Thymus (tissue), 11 donors: ENCODE measurements at regions not wholly inside any gene's neighbourhood (a gene's known extent, or its start where the extent isn't known, plus 50 kb on each side); places are given as distances from the start of the nearest gene placed in this dataset.

ENCODE experiments used
- DNase-seq, 9 donors: peaks; one replicate each; pipeline ENCODE4 v3.0.0-alpha.2; 2013; ENCODE audit warnings: low spot score in 9 of 9, low read depth in 6 of 9, missing footprints in 1 of 9
- H3K27ac ChIP-seq, 2 donors: one replicate each; pipeline ENCODE4 v1.5.1; 2013; ENCODE audit warnings: control low read depth in 1 of 2, low read depth in 1 of 2, low read length in 1 of 2, mild to moderate bottlenecking in 1 of 2, moderate library complexity in 1 of 2
- H3K27me3 ChIP-seq, 2 donors: one replicate each; pipeline ENCODE4 v1.5.1; 2013; ENCODE audit warnings: low read length in 1 of 2; ENCODE audit not compliant: control insufficient read depth in 2 of 2, insufficient read depth in 1 of 2
- H3K36me3 ChIP-seq, 2 donors: one replicate each; pipeline ENCODE4 v1.5.1; 2013; ENCODE audit warnings: low read length in 1 of 2, mild to moderate bottlenecking in 1 of 2, moderate library complexity in 1 of 2; ENCODE audit not compliant: control insufficient read depth in 2 of 2, insufficient read depth in 2 of 2
- H3K4me1 ChIP-seq, 2 donors: one replicate each; pipeline ENCODE4 v1.5.1; 2013; ENCODE audit warnings: low read length in 2 of 2; ENCODE audit not compliant: control insufficient read depth in 2 of 2, insufficient read depth in 2 of 2
- H3K4me3 ChIP-seq, 2 donors: one replicate each; pipeline ENCODE4 v1.5.1; 2013; ENCODE audit warnings: low read length in 2 of 2, control low read depth in 1 of 2, mild to moderate bottlenecking in 1 of 2
- H3K9me3 ChIP-seq, 2 donors: one replicate each; pipeline ENCODE4 v1.5.1; 2013; ENCODE audit warnings: low read length in 1 of 2, mild to moderate bottlenecking in 1 of 2; ENCODE audit not compliant: control insufficient read depth in 2 of 2, insufficient read depth in 1 of 2
- WGBS: extraction: QIAGEN DNeasy Blood & Tissue Kit; methylation state at CpG from one replicate; pipeline ENCODE4 v1.1.7; 2013; 5-methylcytosine and 5-hydroxymethylcytosine counted together
- donor health status: healthy.

- Histone ChIP-seq H3K4me1 (no peaks in the 10 kb centered on the region), H3K4me3 (no peak overlapping the region), H3K27ac (no peak overlapping the region), H3K9me3 (no peaks in the 10 kb centered on the region), H3K27me3 (no peaks in the 10 kb centered on the region), H3K36me3 (no peaks in the 10 kb centered on the region)
- 95% methylated on average over 1 of the region's 1 CpG for WGBS
- DNase-seq: no peak
Observed at GRCh38 chr15:60222404-60222803, 175.4 kb downstream of the ANXA2 start.

- H3K36me3 ChIP-seq: no peaks in the 10 kb centered on the region
- no peak for DNase-seq
- H3K4me3 ChIP-seq: no peak overlapping the region
- no peak overlapping the region for H3K27ac ChIP-seq
- H3K27me3 ChIP-seq: no peaks in the 10 kb centered on the region
- no peaks in the 10 kb centered on the region for H3K9me3 ChIP-seq
- no peaks in the 10 kb centered on the region for H3K4me1 ChIP-seq
- WGBS: 95% methylated on average over 7 of the region's 7 CpGs
Observed at GRCh38 chr15:60223176-60223575, 174.6 kb downstream of the ANXA2 start.

- no peaks in the 10 kb centered on the region for H3K27me3 ChIP-seq
- no peaks in the 10 kb centered on the region for H3K4me1 ChIP-seq
- no peak for DNase-seq
- no peaks in the 10 kb centered on the region for H3K36me3 ChIP-seq
- no peak overlapping the region for H3K4me3 ChIP-seq
- H3K9me3 ChIP-seq: no peaks in the 10 kb centered on the region
- WGBS: 92% methylated on average over 7 of the region's 7 CpGs
- H3K27ac ChIP-seq: no peak overlapping the region
Observed at GRCh38 chr15:60226924-60227323, 170.9 kb downstream of the ANXA2 start.

DNA sequence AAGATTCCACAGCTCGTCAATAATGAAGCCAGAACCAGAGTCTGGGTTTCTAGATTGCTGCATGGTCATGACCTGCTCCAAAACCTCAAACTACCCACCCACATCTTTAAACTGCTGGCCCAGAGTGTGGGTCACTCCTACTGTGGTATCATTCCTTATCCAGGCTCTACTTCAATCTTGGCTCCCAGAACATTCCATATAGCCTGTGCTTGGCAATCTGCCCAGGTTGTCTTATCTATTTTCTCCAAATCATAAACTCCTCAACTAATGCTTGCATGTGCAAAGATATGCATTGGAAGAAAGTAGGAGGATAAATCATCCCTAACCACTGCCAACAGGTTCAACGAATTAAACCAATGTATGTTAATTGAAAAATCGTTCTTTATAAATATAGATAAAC is 169.7 kb downstream of the ANXA2 start:
- Histone ChIP-seq H3K36me3 (no peaks in the 10 kb centered on the region), H3K27ac (no peak overlapping the region), H3K4me1 (no peaks in the 10 kb centered on the region), H3K27me3 (no peaks in the 10 kb centered on the region), H3K9me3 (no peaks in the 10 kb centered on the region), H3K4me3 (no peak overlapping the region)
- WGBS: 95% methylated on average over 3 of the region's 3 CpGs
- no peak for DNase-seq

DNA sequence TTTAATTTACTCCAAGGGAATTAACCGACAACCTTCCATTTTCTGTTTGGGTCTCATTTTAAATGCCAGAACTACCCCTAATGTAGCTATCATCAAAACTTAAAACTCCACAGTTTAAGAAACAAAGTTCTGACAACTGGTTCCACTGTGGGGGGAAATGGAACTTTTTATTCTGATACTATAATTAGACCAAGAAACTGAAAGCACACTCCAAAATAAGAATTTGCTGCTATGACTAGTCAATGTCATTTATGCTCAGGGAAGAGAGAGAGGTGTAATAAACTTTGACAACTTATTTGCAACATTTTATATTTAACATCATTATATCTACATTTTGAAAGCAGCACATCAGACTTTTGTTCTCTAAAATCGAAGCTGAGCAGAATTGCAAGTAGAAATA is 169.2 kb downstream of the ANXA2 start:
- H3K4me1 ChIP-seq: no peaks in the 10 kb centered on the region
- 88% methylated on average over 2 of the region's 2 CpGs for WGBS
- H3K27ac ChIP-seq: no peak overlapping the region
- H3K9me3 ChIP-seq: no peaks in the 10 kb centered on the region
- no peak overlapping the region for H3K4me3 ChIP-seq
- no peaks in the 10 kb centered on the region for H3K27me3 ChIP-seq
- H3K36me3 ChIP-seq: no peaks in the 10 kb centered on the region
- no peak for DNase-seq

DNA sequence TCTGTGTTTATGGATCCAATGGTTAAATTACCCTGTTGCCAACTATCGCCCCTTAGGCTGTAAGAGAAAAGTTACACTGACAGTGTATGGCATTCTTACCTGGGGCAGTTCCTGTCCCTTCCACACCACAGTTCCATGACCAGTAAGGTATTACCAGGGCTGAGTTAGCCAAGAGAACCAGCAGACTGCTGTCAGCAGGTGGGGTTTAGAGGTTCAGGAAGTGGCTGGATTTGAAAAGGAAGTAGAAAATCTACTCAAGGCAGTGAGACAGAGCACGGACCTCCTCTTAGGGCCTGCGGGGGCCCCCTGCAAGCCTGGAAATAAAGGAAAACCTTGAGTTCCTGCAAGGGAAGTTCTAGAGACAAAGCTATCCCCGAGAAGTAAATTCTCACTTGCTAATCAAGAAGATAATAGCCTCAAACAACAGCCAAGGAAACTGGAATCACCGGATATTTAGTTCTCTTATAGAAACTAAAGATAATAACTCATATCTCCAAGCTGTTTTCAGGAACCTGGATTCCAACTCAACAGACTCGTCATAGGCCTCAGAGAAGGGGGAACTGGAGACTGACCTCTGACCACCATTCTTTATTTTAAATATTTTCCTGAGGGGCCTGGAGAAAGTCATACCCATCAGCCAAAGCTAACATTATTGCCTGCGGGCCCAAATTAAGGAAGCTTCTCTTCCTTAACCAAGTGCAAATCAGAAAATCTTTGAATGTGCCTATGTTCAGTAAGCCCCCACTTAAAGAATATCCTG is 161.7 kb downstream of the ANXA2 start:
- H3K4me3 ChIP-seq: no peak overlapping the region
- no peak overlapping the region for H3K27ac ChIP-seq
- DNase-seq: no peak
- WGBS: 54% methylated on average over 7 of the region's 7 CpGs
- H3K36me3 ChIP-seq: no peaks in the 10 kb centered on the region
- no peaks in the 10 kb centered on the region for H3K9me3 ChIP-seq
- H3K4me1 ChIP-seq: no peaks in the 10 kb centered on the region
- H3K27me3 ChIP-seq: no peaks in the 10 kb centered on the region

GRCh38 chr15:60237446-60237845 is 160.3 kb downstream of the ANXA2 start:
- H3K27ac ChIP-seq: no peak overlapping the region
- no peaks in the 10 kb centered on the region for H3K27me3 ChIP-seq
- 77% methylated on average over 8 of the region's 8 CpGs for WGBS

GRCh38 chr15:60243769-60244168 is 154.0 kb downstream of the ANXA2 start:
- H3K36me3 ChIP-seq: no peaks in the 10 kb centered on the region
- no peak overlapping the region for H3K4me3 ChIP-seq
- no peak overlapping the region for H3K27ac ChIP-seq
- no peak for DNase-seq
- WGBS: 91% methylated on average over 4 of the region's 4 CpGs
- H3K4me1 ChIP-seq: no peaks in the 10 kb centered on the region
- no peaks in the 10 kb centered on the region for H3K9me3 ChIP-seq
- H3K27me3 ChIP-seq: no peaks in the 10 kb centered on the region

More at GRCh38 chr15:60237446-60237845, 160.3 kb downstream of the ANXA2 start:
- Histone ChIP-seq H3K9me3 (no peaks in the 10 kb centered on the region), H3K36me3 (no peaks in the 10 kb centered on the region), H3K4me1 (no peaks in the 10 kb centered on the region), H3K4me3 (no peak overlapping the region)
- DNase-seq: no peak

- no peak overlapping the region for H3K27ac ChIP-seq
- no peak for DNase-seq
- no peaks in the 10 kb centered on the region for H3K27me3 ChIP-seq
- H3K36me3 ChIP-seq: no peaks in the 10 kb centered on the region
- H3K4me3 ChIP-seq: no peak overlapping the region
- H3K9me3 ChIP-seq: no peaks in the 10 kb centered on the region
- no peaks in the 10 kb centered on the region for H3K4me1 ChIP-seq
Observed at GRCh38 chr15:60244813-60245212, 153.0 kb downstream of the ANXA2 start.
